ENCODE measurements at regions not wholly inside any gene's neighbourhood (a gene's known extent, or its start where the extent isn't known, plus 50 kb on each side); places are given as distances from the start of the nearest gene placed in this dataset.

DNA sequence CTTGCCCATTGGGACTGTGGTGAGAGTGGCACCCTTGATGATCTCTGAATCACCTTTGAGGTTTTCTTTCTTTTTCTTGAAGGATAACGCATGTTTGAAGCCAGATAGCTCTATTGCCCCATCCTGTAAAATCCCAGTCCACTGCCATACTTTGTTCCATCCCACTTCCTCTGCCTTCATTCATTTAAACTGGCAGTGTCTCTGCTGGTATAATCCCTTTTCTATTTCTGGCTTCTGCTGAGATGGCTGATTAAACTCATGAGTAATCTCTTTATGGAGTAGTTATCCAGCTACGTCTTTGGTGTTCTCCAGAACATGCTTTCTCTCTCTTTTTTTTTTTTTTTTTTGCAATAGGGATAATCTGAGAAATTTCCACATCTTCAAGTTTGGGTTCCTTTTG, 656.5 kb upstream of the SALL1 start:
- ATAC-seq, result no peak
- H3K9me3 ChIP-seq (ENCODE audit: low read length), result no peaks in the 10 kb centered on the region
- no TSS peak for BruUV-seq (replicated peaks)
- H3K27ac ChIP-seq (ENCODE audit: extremely low read length, insufficient read depth, low read length), result no peak overlapping the region
- no peaks in the 10 kb centered on the region for H3K4me1 ChIP-seq (ENCODE audit: insufficient read depth, low read length)
- ChIA-PET POLR2A (no interaction called here), CTCF (ENCODE audit: low intra/inter-chr PET ratio, low total read pairs) (no interaction called here)
- no peaks in the 10 kb centered on the region for H3K36me3 ChIP-seq (replicated peaks in 1 of 2; ENCODE audit: control insufficient read depth in 1 of 2, insufficient read depth in 2 of 2, low read length in 2 of 2)
- no peaks in the 10 kb centered on the region for H3K79me2 ChIP-seq (ENCODE audit: insufficient read depth, low read length)
- no peak overlapping the region for H3K9ac ChIP-seq (ENCODE audit: insufficient read depth, low read depth, low read length)
- no peaks in the 10 kb centered on the region for H4K20me1 ChIP-seq (ENCODE audit: insufficient read depth, low read length)
- H3K4me3 ChIP-seq (replicated peaks in 1 of 3; ENCODE audit: insufficient read depth in 1 of 3, low read depth in 2 of 3, low read length in 3 of 3), result no peak overlapping the region
- TF ChIP-seq ZNF749 (CRISPR knock-in tag; IDR thresholded peaks at IDR 0.05; ENCODE audit: borderline replicate concordance) (no peak), ZNF772 (CRISPR knock-in tag; IDR thresholded peaks at IDR 0.05) (no peak), REL (CRISPR knock-in tag; conservative IDR thresholded peaks at IDR 0.05) (no peak), TSC22D2 (CRISPR knock-in tag; IDR thresholded peaks at IDR 0.05; ENCODE audit: borderline replicate concordance) (no peak), MATR3 (CRISPR knock-in tag; IDR thresholded peaks at IDR 0.05) (no peak), FOSL2 (CRISPR knock-in tag; IDR thresholded peaks at IDR 0.05) (no peak), NR2F2 (IDR thresholded peaks at IDR 0.05; ENCODE audit: borderline replicate concordance, low read depth) (no peak), PHF8 (CRISPR knock-in tag; IDR thresholded peaks at IDR 0.05) (no peak), CAMTA2 (CRISPR knock-in tag; IDR thresholded peaks at IDR 0.05; ENCODE audit: borderline replicate concordance) (no peak), ZSCAN30 (CRISPR knock-in tag; IDR thresholded peaks at IDR 0.05) (no peak), ZFP41 (CRISPR knock-in tag; IDR thresholded peaks at IDR 0.05; ENCODE audit: borderline replicate concordance) (no peak), ZNF143 (CRISPR knock-in tag; IDR thresholded peaks at IDR 0.05) (no peak), ZNF782 (CRISPR knock-in tag; IDR thresholded peaks at IDR 0.05; ENCODE audit: borderline replicate concordance) (no peak)
- TF ChIP-seq, protein P1, sequence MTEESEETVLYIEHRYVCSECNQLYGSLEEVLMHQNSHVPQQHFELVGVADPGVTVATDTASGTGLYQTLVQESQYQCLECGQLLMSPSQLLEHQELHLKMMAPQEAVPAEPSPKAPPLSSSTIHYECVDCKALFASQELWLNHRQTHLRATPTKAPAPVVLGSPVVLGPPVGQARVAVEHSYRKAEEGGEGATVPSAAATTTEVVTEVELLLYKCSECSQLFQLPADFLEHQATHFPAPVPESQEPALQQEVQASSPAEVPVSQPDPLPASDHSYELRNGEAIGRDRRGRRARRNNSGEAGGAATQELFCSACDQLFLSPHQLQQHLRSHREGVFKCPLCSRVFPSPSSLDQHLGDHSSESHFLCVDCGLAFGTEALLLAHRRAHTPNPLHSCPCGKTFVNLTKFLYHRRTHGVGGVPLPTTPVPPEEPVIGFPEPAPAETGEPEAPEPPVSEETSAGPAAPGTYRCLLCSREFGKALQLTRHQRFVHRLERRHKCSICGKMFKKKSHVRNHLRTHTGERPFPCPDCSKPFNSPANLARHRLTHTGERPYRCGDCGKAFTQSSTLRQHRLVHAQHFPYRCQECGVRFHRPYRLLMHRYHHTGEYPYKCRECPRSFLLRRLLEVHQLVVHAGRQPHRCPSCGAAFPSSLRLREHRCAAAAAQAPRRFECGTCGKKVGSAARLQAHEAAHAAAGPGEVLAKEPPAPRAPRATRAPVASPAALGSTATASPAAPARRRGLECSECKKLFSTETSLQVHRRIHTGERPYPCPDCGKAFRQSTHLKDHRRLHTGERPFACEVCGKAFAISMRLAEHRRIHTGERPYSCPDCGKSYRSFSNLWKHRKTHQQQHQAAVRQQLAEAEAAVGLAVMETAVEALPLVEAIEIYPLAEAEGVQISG (CRISPR knock-in tag; IDR thresholded peaks at IDR 0.05), result no peak
- TF ChIP-seq, protein P2, sequence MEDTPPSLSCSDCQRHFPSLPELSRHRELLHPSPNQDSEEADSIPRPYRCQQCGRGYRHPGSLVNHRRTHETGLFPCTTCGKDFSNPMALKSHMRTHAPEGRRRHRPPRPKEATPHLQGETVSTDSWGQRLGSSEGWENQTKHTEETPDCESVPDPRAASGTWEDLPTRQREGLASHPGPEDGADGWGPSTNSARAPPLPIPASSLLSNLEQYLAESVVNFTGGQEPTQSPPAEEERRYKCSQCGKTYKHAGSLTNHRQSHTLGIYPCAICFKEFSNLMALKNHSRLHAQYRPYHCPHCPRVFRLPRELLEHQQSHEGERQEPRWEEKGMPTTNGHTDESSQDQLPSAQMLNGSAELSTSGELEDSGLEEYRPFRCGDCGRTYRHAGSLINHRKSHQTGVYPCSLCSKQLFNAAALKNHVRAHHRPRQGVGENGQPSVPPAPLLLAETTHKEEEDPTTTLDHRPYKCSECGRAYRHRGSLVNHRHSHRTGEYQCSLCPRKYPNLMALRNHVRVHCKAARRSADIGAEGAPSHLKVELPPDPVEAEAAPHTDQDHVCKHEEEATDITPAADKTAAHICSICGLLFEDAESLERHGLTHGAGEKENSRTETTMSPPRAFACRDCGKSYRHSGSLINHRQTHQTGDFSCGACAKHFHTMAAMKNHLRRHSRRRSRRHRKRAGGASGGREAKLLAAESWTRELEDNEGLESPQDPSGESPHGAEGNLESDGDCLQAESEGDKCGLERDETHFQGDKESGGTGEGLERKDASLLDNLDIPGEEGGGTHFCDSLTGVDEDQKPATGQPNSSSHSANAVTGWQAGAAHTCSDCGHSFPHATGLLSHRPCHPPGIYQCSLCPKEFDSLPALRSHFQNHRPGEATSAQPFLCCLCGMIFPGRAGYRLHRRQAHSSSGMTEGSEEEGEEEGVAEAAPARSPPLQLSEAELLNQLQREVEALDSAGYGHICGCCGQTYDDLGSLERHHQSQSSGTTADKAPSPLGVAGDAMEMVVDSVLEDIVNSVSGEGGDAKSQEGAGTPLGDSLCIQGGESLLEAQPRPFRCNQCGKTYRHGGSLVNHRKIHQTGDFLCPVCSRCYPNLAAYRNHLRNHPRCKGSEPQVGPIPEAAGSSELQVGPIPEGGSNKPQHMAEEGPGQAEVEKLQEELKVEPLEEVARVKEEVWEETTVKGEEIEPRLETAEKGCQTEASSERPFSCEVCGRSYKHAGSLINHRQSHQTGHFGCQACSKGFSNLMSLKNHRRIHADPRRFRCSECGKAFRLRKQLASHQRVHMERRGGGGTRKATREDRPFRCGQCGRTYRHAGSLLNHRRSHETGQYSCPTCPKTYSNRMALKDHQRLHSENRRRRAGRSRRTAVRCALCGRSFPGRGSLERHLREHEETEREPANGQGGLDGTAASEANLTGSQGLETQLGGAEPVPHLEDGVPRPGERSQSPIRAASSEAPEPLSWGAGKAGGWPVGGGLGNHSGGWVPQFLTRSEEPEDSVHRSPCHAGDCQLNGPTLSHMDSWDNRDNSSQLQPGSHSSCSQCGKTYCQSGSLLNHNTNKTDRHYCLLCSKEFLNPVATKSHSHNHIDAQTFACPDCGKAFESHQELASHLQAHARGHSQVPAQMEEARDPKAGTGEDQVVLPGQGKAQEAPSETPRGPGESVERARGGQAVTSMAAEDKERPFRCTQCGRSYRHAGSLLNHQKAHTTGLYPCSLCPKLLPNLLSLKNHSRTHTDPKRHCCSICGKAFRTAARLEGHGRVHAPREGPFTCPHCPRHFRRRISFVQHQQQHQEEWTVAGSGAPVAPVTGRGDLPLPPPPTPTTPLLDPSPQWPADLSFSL (CRISPR knock-in tag; IDR thresholded peaks at IDR 0.05), result no peak
- TF ChIP-seq, protein P3, sequence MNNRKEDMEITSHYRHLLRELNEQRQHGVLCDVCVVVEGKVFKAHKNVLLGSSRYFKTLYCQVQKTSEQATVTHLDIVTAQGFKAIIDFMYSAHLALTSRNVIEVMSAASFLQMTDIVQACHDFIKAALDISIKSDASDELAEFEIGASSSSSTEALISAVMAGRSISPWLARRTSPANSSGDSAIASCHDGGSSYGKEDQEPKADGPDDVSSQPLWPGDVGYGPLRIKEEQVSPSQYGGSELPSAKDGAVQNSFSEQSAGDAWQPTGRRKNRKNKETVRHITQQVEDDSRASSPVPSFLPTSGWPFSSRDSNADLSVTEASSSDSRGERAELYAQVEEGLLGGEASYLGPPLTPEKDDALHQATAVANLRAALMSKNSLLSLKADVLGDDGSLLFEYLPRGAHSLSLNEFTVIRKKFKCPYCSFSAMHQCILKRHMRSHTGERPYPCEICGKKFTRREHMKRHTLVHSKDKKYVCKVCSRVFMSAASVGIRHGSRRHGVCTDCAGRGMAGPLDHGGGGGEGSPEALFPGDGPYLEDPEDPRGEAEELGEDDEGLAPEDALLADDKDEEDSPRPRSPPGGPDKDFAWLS (CRISPR knock-in tag; IDR thresholded peaks at IDR 0.05; ENCODE audit: borderline replicate concordance), result no peak
- WGBS (ENCODE audit: low lambda C conversion rate), result 4% methylated on average over 2 of the region's 2 CpGs
- no peaks in the 10 kb centered on the region for H3K27me3 ChIP-seq (ENCODE audit: control insufficient read depth in 1 of 2, insufficient read depth in 2 of 2, low read length in 2 of 2)
- in situ Hi-C loops (cut with HindIII; ENCODE audit: extremely low pct_ligation_motif_present, low pct_unique_long_range_greater_than_20kb), result no loop called here
- H2AFZ ChIP-seq (ENCODE audit: low read length), result no peak overlapping the region
- no peak for FAIRE-seq
- intact Hi-C loops (cut with micrococcal nuclease; ENCODE audit: unreplicated experiment), result no loop called here
- no peak overlapping the region for H3K4me2 ChIP-seq (ENCODE audit: low read depth, low read length)
- no peak for DNase-seq (ENCODE audit: low spot score)
